Panc1 (cell line): ENCODE measurements at regions not wholly inside any gene's neighbourhood (a gene's known extent, or its start where the extent isn't known, plus 50 kb on each side); places are given as distances from the start of the nearest gene placed in this dataset.

Experiments used
- ATAC-seq: fragments of 200-7000 bp; cut with Tn5 transposase; 2 replicates; pipeline ENCODE4 v1.9.1; 2020; ENCODE audit warnings: mild to moderate bottlenecking, moderate library complexity
- BruUV-seq: library from RNA; stranded (reverse); fragments of 400-500 nt; replicated peaks from 2 replicates; lab custom pipeline; 2021; lab: Mats Ljungman, UMichigan
- CTCF ChIA-PET: fragments of 300-600 bp; sonication (Branson Sonifier 250); formaldehyde crosslinking; loops from one replicate; lab custom pipeline; 2022; ENCODE audit warnings: antibody characterized with exemption; lab: Charles Lee
- POLR2A ChIA-PET: fragments of 300-600 bp; sonication (Branson Sonifier 250); formaldehyde crosslinking; loops from one replicate; lab custom pipeline; 2022; ENCODE audit warnings: antibody characterized with exemption; lab: Charles Lee
- DNase-seq: peaks from one replicate; pipeline ENCODE4 v3.0.0-alpha.2; 2010; ENCODE audit warnings: low read depth, low spot score
- H3K27ac ChIP-seq: 2 replicates; pipeline ENCODE4 v1.5.1; 2011; ENCODE audit warnings: mild to moderate bottlenecking, low read length, inconsistent platforms
- H3K27me3 ChIP-seq: fragments of 200-500 bp; sonication (Bioruptor generic); 2 replicates; pipeline ENCODE4 v1.6.0; 2014; ENCODE audit warnings: low read length, inconsistent platforms; ENCODE audit not compliant: control insufficient read depth, insufficient read depth
- H3K36me3 ChIP-seq: fragments of 200-500 bp; sonication (Bioruptor generic); 2 replicates; pipeline ENCODE4 v1.5.1; 2014; ENCODE audit warnings: inconsistent platforms, mild to moderate bottlenecking, low read length, moderate library complexity; ENCODE audit not compliant: control insufficient read depth, insufficient read depth
- H3K4me1 ChIP-seq: 2 replicates; pipeline ENCODE4 v1.5.1; 2011; ENCODE audit warnings: inconsistent platforms, mild to moderate bottlenecking, low read length, moderate library complexity; ENCODE audit not compliant: control insufficient read depth, insufficient read depth
- H3K4me3 ChIP-seq, 2 experiments: 2 replicates each; pipeline ENCODE4 v1.5.1; 2011 to 2012; ENCODE audit warnings: low read depth in 2 of 2, low read length in 2 of 2, mild to moderate bottlenecking in 2 of 2, inconsistent platforms in 1 of 2, moderate library complexity in 1 of 2
- H3K9me3 ChIP-seq: fragments of 200-500 bp; sonication (Bioruptor generic); 2 replicates; pipeline ENCODE4 v1.5.1; 2014; ENCODE audit warnings: low read depth, mild to moderate bottlenecking, inconsistent platforms, low read length, moderate library complexity; ENCODE audit not compliant: control insufficient read depth, insufficient read depth
- POLR2AphosphoS5 ChIP-seq: IDR thresholded peaks from 2 replicates; pipeline ENCODE4 v1.6.1; 2012; ENCODE audit warnings: mild to moderate bottlenecking, low read depth, low read length, moderate library complexity
- SIN3A ChIP-seq: IDR thresholded peaks from 2 replicates; pipeline ENCODE4 v1.6.1; 2012; ENCODE audit warnings: low read depth, mild to moderate bottlenecking, low read length, moderate library complexity, borderline replicate concordance; ENCODE audit not compliant: insufficient read depth
- TCF7L2 ChIP-seq: IDR thresholded peaks from 2 replicates; pipeline ENCODE4 v1.6.1; 2011; ENCODE audit warnings: mild to moderate bottlenecking, low read depth, low read length, inconsistent platforms
- in situ Hi-C: cut with HindIII; loops from 2 replicates; pipeline ENCODE4 v1.10.0; 2016; ENCODE audit warnings: low sequenced_read_pairs, low pct_unique_long_range_greater_than_20kb
- intact Hi-C: fragments of 100-400 bp; cut with micrococcal nuclease; formaldehyde crosslinking; loops from one replicate; pipeline ENCODE4 v1.10.0; 2022; ENCODE audit not compliant: unreplicated experiment
- TF ChIP-seq, protein P1 (sequence below), 2 experiments: IDR thresholded peaks; 2 replicates each; pipeline ENCODE4 v1.6.1; 2011 to 2012; ENCODE audit warnings: low read depth in 2 of 2, control low read depth in 1 of 2, low read length in 1 of 2, mild to moderate bottlenecking in 1 of 2, moderate library complexity in 1 of 2; ENCODE audit not compliant: insufficient read depth in 1 of 2
- TF ChIP-seq, protein P2 (sequence below): fragments of 450-650 bp; IDR thresholded peaks from 2 replicates; pipeline ENCODE4 v1.5.1; 2017; ENCODE audit warnings: mild to moderate bottlenecking

DNA sequence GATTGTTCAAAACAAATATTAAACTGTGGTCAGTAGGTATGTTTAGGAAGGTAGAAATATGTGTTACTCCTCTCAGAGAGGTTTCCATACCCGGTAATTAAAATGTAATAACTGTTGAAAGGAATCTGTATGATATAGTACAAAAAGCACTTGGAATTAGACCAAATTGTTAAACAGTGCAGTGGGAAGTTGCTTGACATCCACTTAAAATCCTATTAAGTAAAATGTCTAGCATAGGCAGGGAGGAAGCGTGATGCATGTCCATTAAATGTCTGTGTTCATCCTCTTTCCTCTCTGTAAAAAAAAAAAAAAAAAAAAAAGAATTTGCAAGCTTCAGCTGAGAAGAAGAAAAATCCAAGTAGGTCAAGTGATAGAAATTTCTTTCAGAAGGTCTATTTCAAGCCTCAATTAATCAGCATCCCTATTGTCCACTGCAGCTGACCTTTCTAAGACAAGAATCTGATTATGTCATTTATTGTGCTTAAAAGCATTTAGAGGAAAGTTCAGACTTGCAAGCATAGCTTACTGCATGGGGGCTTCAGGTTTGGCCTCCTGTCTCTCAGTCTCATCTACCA is 265.6 kb upstream of the RGS6 start:
- intact Hi-C loops (no loop called here), in situ Hi-C loops (no loop called here)
- CTCF ChIA-PET: no interaction called here

DNA sequence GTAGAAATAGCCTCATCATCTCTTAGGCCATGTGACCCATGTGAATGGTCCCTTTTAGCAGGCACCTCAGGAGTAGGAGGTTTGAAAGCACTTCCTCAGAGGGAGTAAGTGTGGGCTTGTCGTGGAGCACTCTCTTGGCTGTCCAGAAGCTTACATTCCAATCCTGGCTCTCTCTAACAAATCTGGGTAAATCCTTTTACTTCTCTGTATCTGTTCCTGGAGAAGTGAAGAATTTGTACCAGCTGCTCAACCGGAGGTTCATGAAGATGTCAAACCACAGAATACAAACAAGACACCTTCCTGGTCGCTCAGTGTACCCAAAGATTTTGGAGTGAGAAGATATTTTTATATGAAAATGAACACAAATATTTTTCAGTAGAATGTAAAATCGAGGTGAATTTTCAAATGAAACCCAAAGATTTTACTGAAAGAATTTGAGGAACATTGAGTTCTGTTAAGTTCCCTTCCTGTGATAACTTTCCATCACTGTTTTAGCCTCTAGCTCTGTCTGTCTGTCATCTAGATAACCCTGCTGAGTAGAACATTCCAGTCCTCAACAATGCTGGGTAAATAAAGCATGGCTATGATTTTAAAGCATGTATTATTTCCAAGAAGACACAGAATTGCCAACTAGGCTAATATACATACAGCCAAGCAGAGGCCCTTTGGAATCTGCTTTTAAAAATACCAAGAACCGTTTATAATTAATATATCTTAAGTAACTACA is 263.9 kb upstream of the RGS6 start:
- in situ Hi-C loops: no loop called here
- BruUV-seq: no TSS peak
- Histone ChIP-seq H3K4me1 (no peaks in the 10 kb centered on the region), H3K4me3 (no peak overlapping the region), H3K27me3 (no peaks in the 10 kb centered on the region), H3K36me3 (no peaks in the 10 kb centered on the region), H3K9me3 (no peaks in the 10 kb centered on the region), H3K27ac (no peak overlapping the region)
- POLR2A ChIA-PET: no interaction called here
- CTCF ChIA-PET: no interaction called here
- no peak for DNase-seq
- no peak for ATAC-seq
- intact Hi-C loops: no loop called here
- TF ChIP-seq, protein P1, sequence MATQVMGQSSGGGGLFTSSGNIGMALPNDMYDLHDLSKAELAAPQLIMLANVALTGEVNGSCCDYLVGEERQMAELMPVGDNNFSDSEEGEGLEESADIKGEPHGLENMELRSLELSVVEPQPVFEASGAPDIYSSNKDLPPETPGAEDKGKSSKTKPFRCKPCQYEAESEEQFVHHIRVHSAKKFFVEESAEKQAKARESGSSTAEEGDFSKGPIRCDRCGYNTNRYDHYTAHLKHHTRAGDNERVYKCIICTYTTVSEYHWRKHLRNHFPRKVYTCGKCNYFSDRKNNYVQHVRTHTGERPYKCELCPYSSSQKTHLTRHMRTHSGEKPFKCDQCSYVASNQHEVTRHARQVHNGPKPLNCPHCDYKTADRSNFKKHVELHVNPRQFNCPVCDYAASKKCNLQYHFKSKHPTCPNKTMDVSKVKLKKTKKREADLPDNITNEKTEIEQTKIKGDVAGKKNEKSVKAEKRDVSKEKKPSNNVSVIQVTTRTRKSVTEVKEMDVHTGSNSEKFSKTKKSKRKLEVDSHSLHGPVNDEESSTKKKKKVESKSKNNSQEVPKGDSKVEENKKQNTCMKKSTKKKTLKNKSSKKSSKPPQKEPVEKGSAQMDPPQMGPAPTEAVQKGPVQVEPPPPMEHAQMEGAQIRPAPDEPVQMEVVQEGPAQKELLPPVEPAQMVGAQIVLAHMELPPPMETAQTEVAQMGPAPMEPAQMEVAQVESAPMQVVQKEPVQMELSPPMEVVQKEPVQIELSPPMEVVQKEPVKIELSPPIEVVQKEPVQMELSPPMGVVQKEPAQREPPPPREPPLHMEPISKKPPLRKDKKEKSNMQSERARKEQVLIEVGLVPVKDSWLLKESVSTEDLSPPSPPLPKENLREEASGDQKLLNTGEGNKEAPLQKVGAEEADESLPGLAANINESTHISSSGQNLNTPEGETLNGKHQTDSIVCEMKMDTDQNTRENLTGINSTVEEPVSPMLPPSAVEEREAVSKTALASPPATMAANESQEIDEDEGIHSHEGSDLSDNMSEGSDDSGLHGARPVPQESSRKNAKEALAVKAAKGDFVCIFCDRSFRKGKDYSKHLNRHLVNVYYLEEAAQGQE (IDR thresholded peaks at IDR 0.05; ENCODE audit: insufficient read depth in 1 of 2, low read depth in 2 of 2, low read length in 1 of 2): no peak
- TF ChIP-seq TCF7L2 (no peak), SIN3A (no peak), POLR2AphosphoS5 (no peak)
- TF ChIP-seq, protein P2, sequence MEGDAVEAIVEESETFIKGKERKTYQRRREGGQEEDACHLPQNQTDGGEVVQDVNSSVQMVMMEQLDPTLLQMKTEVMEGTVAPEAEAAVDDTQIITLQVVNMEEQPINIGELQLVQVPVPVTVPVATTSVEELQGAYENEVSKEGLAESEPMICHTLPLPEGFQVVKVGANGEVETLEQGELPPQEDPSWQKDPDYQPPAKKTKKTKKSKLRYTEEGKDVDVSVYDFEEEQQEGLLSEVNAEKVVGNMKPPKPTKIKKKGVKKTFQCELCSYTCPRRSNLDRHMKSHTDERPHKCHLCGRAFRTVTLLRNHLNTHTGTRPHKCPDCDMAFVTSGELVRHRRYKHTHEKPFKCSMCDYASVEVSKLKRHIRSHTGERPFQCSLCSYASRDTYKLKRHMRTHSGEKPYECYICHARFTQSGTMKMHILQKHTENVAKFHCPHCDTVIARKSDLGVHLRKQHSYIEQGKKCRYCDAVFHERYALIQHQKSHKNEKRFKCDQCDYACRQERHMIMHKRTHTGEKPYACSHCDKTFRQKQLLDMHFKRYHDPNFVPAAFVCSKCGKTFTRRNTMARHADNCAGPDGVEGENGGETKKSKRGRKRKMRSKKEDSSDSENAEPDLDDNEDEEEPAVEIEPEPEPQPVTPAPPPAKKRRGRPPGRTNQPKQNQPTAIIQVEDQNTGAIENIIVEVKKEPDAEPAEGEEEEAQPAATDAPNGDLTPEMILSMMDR: no peak

More for the DNA sequence above, 265.6 kb upstream of the RGS6 start:
- Histone ChIP-seq H3K4me3 (no peak overlapping the region), H3K36me3 (no peaks in the 10 kb centered on the region; the same call in 1 of the 2 replicates), H3K4me1 (no peaks in the 10 kb centered on the region), H3K27ac (no peak overlapping the region), H3K27me3 (no peaks in the 10 kb centered on the region), H3K9me3 (no peaks in the 10 kb centered on the region)
- POLR2A ChIA-PET: no interaction called here
- DNase-seq (no peak), ATAC-seq (no peak)
- BruUV-seq: no TSS peak
- TF ChIP-seq TCF7L2 (no peak), POLR2AphosphoS5 (no peak), SIN3A (no peak)
- TF ChIP-seq, protein P2: no peak
- TF ChIP-seq, protein P1 (IDR thresholded peaks at IDR 0.05; ENCODE audit: insufficient read depth in 1 of 2, low read depth in 2 of 2, low read length in 1 of 2): no peak
